Left renal cortex interstitium (tissue), 4 donors: ENCODE measurements at regions not wholly inside any gene's neighbourhood (a gene's known extent, or its start where the extent isn't known, plus 50 kb on each side); places are given as distances from the start of the nearest gene placed in this dataset.

Experiments used
- DNase-seq, 4 donors: peaks; one replicate each; pipeline ENCODE4 v3.0.0-alpha.2; 2013; ENCODE audit warnings: low read depth in 4 of 4, low spot score in 2 of 4, missing footprints in 1 of 4

GRCh38 chr5:38207343-38207742 is 51.0 kb upstream of the EGFLAM start:
- DNase-seq, result no peak

DNA sequence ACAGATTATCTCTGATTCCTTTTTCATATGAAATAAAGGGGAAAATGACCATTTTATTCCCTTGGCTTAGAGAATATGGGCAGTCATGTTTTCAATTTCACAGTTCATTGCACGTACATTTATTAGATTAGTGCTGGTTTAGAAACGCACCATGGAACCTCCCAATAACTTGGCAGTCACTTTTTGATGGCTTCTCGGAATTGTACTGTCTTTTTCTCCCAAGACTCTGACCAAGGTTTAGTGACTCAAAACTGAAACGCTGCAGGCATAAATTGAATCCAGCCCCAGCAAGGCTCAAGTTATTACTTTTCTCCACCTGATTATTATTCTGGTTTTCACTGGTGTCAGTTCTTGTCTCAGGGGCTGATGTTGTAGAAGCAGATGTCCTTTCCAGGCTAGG is 55.6 kb upstream of the EGFLAM start:
- DNase-seq, result no peak

DNA sequence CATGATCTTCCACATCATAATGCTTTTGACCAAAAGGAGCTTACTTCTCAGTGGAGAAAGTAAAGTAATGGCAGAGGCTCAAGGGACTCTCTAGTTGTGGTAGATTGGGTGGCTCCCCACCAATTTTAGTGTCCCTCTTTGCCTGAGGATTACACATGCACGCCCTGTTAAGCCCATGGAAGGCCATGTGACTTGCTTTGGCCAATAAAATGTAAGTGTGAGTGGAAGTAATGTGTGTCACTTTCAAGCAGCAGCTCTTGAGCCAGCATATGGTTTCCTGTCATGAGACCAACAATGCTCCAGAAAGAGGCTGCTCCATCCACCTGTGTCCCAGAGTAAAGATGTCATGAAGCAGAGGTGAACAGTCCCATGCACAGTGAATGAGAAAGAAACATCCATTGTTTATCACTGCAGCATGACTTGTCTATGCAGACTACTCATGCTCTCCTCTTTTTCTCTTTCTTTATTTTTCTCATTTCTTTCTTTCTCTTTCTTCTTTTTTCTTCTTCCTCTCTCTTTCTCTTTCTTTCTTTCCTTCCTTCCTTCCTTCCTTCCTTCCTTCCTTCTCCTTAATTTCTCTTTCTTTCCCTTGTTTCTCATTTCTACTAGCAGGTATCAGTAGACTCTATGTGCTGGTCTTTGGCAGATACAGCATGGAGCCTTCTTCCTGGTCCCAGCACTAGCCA is 57.3 kb upstream of the EGFLAM start:
- no peak for DNase-seq

DNA sequence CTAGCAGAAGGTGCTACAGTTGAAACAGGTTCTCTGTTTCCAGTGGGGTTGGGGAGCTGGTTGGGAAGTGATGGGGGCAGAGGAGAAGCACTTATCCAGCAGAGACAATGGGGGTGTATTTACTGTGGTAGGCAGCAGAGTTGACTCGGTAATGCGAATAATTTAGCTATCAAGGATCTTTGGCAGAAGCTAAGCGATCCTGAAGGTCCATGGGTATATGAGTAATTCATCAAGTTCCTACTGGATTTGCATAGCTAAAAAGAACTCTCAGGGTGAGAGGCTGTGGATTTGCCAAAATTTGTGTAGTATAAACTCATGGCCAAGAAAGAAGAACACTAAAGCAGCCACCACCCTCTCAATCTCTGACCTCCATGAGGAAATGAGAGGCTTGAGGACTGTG is 61.2 kb upstream of the EGFLAM start:
- no peak for DNase-seq

DNA sequence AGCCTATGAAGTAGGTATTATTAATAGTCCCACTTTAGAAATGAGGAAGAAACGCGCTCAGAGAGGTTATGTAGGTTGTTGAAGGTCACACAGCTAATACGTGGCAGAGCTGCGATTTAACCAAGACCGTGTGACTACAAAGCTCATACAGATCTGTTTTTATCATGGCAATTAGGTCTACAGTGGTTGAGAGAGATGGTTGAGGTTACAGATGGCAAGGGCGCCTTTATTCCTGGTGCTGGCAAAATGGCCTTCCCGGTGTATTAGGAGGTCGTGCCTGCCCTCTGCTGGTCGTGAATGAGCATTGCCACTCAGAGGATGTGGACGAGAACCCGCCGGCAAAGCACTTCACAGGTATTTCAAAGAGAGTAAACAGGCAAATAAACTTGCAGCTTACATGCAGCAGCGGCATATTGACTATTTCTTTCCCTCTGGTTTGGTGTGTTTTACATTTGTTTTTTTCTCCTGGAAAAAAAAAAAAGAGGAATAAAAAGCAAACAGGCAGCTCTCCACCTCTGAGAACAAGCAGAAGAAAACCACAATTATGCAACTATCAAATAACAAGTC is 65.3 kb upstream of the EGFLAM start:
- DNase-seq, result peak in 2 of 4 donors; percentile 51 to 62

DNA sequence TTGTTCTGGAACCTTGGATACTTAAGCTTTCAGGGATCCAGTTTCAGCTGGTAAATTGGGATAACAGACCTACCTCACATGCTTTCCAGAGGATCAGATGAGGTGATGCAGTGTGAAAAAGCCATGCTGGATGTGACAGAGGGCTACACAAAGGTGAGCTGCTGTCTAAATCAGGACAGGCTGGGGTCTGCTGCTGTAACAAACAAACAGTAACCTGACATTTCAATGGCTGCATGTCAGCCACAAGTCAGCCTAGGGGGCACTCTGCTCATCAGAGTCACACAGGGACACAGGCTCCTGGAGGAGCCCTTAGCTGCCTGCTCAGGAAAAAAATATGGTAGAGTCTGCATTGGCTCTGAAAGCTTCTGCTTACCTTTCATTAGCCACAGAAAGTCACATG is 66.7 kb upstream of the EGFLAM start:
- DNase-seq, result no peak

- no peak for DNase-seq
Measured at GRCh38 chr5:38190111-38190510, 68.2 kb upstream of the EGFLAM start.

DNA sequence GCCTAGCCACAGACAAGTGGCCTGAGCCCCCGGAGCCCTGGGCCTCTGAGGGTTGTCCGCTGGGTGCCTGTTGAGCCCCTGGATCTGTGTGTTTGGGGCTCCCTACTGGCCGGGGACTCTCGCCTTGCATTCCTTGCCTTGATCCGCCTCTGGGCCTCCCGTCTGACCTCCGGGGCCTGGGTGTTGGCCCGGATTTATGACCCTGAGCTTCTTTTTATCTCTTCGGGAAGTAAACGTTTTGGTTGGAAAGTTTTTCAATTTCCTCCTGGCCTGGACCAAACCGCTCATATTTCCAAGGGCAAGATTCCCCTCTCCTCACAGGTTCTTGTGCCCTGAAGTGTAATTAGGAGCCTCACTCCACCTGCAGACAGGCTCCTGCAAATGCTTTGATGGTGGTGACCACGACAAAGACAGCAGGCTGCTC is 69.3 kb upstream of the EGFLAM start:
- DNase-seq, result no peak

DNA sequence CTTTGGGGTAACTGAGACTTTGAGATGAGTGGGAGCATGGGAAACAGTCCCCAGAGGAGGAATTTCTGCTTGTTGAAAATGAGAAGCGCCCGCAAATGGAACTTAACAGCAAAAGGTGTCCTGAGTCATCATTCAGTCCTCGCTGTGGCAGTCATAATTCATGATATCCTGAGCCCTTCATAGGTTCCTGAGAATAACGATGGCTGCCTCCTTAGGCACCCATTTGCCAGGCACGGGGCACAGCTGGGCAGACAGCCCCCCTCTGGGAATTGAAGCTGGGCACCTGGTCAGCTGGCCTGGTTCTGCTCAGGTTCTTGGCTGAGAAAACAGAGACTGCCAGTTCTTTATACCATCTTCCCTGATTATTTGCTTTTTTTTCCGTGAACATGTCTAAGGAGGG is 69.8 kb upstream of the EGFLAM start:
- DNase-seq, result no peak

GRCh38 chr5:38187532-38187931 is 70.8 kb upstream of the EGFLAM start:
- no peak for DNase-seq

DNA sequence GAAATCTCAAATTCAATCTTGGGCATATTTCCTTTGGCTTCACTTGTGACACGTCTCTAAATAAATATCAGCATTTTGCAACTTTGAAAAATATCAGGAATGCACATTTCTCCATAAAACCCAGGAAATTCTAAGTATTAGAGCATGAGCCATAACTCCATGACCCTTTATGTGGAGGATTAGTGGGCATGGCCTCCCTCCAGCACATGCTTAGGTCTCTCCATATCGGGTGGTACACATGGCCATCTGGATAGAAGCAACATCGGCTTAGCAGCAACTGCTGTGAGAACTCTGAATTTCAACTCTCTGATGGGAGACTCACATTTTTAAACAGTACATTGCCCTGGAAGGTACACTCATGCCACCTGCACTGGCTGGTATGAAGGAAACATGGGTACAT is 73.7 kb upstream of the EGFLAM start:
- no peak for DNase-seq

DNA sequence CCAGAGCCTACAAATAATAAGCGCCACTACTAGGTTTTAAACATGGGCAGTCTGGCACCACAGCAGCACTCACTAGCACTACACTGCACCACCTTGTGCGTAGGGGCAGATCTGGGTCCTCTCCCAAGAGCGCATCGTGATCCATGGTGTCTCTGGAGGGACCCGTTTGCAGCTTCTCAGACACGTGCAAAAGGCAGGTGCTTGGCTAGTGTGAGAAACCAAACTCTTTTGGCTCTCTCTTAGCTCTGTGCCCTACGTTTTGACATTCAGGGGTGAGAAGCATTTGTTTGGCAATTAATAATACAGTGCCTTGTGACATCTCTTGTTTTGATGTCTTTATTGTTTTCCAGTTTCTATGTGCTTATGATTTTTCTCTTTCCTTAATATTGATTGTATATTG is 75.4 kb upstream of the EGFLAM start:
- DNase-seq, result no peak

- no peak for DNase-seq
Measured at GRCh38 chr5:38168029-38168428, 90.3 kb upstream of the EGFLAM start.

GRCh38 chr5:38167562-38167996 is 90.8 kb upstream of the EGFLAM start:
- no peak for DNase-seq

DNA sequence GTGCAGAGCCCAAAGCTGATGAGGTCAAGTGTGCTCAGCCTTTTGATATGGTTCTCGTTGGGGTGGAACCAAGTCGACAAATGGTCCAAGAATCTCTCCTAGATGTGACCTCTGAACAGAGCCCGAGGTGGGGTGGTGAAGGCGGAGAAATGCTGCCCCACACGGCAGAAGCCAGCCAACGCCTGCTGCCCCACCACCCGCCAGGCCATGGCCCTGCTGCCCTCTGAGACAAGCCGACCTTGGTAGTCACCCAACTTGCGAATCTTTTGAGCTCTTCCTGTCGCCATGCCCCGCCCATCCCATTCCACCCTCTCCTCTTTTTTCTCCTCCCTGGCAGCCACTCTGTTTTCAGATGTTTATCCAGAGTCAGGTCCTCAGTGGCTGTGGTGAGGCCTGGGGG is 91.5 kb upstream of the EGFLAM start:
- DNase-seq, result no peak

DNA sequence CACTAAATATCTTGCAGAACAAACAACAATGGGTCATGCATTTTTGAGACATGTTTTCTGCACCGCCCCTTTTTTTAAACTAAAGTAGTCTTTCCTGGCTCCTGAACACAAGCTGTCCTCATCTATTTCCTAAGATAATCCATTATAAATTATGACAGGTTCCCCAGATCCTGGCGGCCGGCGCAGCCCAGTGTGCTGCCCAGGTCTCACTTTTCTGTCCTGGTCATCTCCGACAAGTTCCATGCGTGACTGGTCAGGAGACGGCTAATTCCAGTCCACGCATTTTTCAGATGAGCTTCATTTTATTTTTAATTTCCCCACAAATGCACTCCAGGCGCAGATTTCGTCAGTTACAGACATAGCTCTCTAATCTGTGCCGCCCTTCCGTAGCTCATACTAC is 92.9 kb upstream of the EGFLAM start:
- no peak for DNase-seq

DNA sequence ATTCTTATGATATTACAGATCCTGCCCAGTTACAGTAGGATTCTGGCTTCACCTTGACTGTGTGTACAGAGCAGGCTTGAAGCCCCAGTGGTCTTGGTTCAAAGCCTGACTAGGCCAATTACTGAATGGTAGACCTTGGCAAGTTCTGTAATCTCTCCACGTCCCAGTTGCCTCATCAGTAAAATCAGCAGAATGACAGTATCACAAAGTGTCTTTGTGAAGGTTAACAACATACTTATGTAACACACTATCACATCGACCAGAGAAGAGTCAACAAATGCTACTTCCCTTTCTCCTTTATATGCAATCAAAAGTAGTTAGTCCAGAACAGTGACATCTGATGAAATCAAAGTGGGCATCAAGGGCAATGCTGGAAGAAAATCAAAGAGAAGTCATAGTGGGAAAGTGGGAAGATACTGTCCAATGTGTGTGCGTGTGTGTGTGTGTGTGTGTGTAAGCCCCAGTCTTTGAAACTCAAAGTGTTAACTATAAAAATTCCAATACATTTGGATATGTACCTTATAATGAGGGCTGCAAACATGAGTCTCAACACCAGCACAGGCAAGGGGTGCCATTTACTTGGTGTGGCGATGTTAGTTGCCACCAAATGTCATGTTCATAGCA is 93.5 kb upstream of the EGFLAM start:
- DNase-seq, result no peak

- DNase-seq, result no peak
Measured at GRCh38 chr5:38163636-38164237, 94.6 kb upstream of the EGFLAM start.

DNA sequence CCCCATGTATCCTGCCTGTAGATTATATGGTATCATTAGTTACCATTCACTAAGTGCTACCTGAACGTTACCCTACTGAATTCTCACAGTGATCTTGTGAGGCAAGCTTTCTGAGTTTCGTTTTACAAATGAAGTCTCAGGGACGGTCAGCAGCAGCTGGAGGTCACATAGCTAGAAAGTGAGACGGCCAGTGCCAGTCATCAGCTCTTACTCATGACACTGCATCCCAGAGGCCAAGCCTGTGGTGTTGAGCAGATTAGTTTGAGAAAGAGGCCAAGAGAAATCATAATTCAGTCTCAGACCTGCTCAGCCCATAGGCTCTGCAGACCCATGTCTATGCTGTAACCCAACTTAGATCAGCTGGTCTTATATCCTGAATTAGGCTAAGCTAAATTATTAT is 95.7 kb upstream of the EGFLAM start:
- no peak for DNase-seq

GRCh38 chr5:38157024-38157423 is 101.3 kb upstream of the EGFLAM start:
- no peak for DNase-seq

- no peak for DNase-seq
Measured at GRCh38 chr5:38154615-38155204, 103.6 kb upstream of the EGFLAM start.

- DNase-seq, result no peak
Measured at GRCh38 chr5:38151878-38152277, 106.5 kb upstream of the EGFLAM start.
